Colonic mucosa (tissue), 4 donors: ENCODE measurements at regions not wholly inside any gene's neighbourhood (a gene's known extent, or its start where the extent isn't known, plus 50 kb on each side); places are given as distances from the start of the nearest gene placed in this dataset.

Experiments
- DNase-seq: peaks from one replicate; pipeline ENCODE4 v3.0.0-alpha.2; 2020
- H3K27ac ChIP-seq: fragments of 200-600 bp; one replicate; pipeline ENCODE4 v1.8.0; 2021
- H3K27me3 ChIP-seq: fragments of 200-600 bp; one replicate; pipeline ENCODE4 v1.8.0; 2021
- H3K36me3 ChIP-seq: fragments of 200-600 bp; one replicate; pipeline ENCODE4 v1.8.0; 2021
- H3K4me1 ChIP-seq: fragments of 200-600 bp; one replicate; pipeline ENCODE4 v1.8.0; 2021; ENCODE audit warnings: mild to moderate bottlenecking
- H3K4me3 ChIP-seq: fragments of 200-600 bp; one replicate; pipeline ENCODE4 v1.8.0; 2021
- H3K9ac ChIP-seq, 2 donors: one replicate each; pipeline ENCODE4 v1.7.0; 2013; ENCODE audit warnings: control low read depth in 2 of 2, low read depth in 2 of 2, low read length in 2 of 2
- H3K9me3 ChIP-seq: fragments of 200-600 bp; one replicate; pipeline ENCODE4 v1.8.0; 2021
- CTCF ChIP-seq: fragments of 200-600 bp; IDR thresholded peaks from one replicate; pipeline ENCODE4 v1.8.0; 2022; ENCODE audit warnings: antibody characterized with exemption, mild to moderate bottlenecking
- intact Hi-C: fragments of 100-400 bp; cut with DNase I; formaldehyde crosslinking; loops from one replicate; pipeline ENCODE4 v1.14.1; 2022
- donor health status: healthy.
- donor health status: DM: no; HTN: no; CAD: no.
- donor health status: DM: no; HTN: no; CAD: no.

GRCh38 chr5:155311721-155312120 lies 298.2 kb downstream of the KIF4B start:
- intact Hi-C loops = no loop called here
- no peak for TF ChIP-seq CTCF
- no peak for DNase-seq

GRCh38 chr5:155313518-155313917 lies 300.0 kb downstream of the KIF4B start:
- H3K27ac ChIP-seq = no peak overlapping the region
- no peak overlapping the region for H3K9ac ChIP-seq
- no peak for TF ChIP-seq CTCF
- H3K27me3 ChIP-seq = no peaks in the 10 kb centered on the region
- H3K36me3 ChIP-seq = no peaks in the 10 kb centered on the region
- intact Hi-C loops = no loop called here
- no peak overlapping the region for H3K4me3 ChIP-seq
- no peak for DNase-seq
- H3K4me1 ChIP-seq = no peaks in the 10 kb centered on the region
- H3K9me3 ChIP-seq = no peaks in the 10 kb centered on the region

More at GRCh38 chr5:155311721-155312120, 298.2 kb downstream of the KIF4B start:
- Histone ChIP-seq H3K27me3 (no peaks in the 10 kb centered on the region), H3K4me3 (no peak overlapping the region), H3K27ac (no peak overlapping the region), H3K4me1 (no peaks in the 10 kb centered on the region), H3K36me3 (no peaks in the 10 kb centered on the region), H3K9me3 (no peaks in the 10 kb centered on the region), H3K9ac (no peak overlapping the region)

GRCh38 chr5:155316070-155316714 lies 302.6 kb downstream of the KIF4B start:
- Histone ChIP-seq H3K36me3 (no peaks in the 10 kb centered on the region), H3K9me3 (no peaks in the 10 kb centered on the region), H3K9ac (no peak overlapping the region), H3K4me3 (no peak overlapping the region), H3K4me1 (no peaks in the 10 kb centered on the region), H3K27me3 (no peaks in the 10 kb centered on the region), H3K27ac (no peak overlapping the region)
- intact Hi-C loops = no loop called here
- no peak for DNase-seq
- TF ChIP-seq CTCF = no peak

GRCh38 chr5:155332618-155333017 lies 319.1 kb downstream of the KIF4B start:
- H3K36me3 ChIP-seq = no peaks in the 10 kb centered on the region

GRCh38 chr5:155342956-155343355 lies 329.4 kb downstream of the KIF4B start:
- Histone ChIP-seq H3K4me1 (no peaks in the 10 kb centered on the region), H3K27ac (no peak overlapping the region), H3K9me3 (no peaks in the 10 kb centered on the region), H3K4me3 (no peak overlapping the region), H3K9ac (no peak overlapping the region), H3K36me3 (no peaks in the 10 kb centered on the region), H3K27me3 (no peaks in the 10 kb centered on the region)
- intact Hi-C loops = no loop called here
- DNase-seq = no peak
- TF ChIP-seq CTCF = no peak

More at GRCh38 chr5:155332618-155333017, 319.1 kb downstream of the KIF4B start:
- no peak for DNase-seq
- H3K27me3 ChIP-seq = no peaks in the 10 kb centered on the region
- intact Hi-C loops = no loop called here
- no peaks in the 10 kb centered on the region for H3K9me3 ChIP-seq
- no peak overlapping the region for H3K9ac ChIP-seq
- TF ChIP-seq CTCF = no peak
- H3K4me3 ChIP-seq = no peak overlapping the region
- no peak overlapping the region for H3K27ac ChIP-seq
- no peaks in the 10 kb centered on the region for H3K4me1 ChIP-seq
